Hematopoietic multipotent progenitor cell treated with erythropoietin and hydrocortisone succinate and interleukin-3 and kit ligand, for 8 days (in vitro differentiated cells): ENCODE measurements at regions not wholly inside any gene's neighbourhood (a gene's known extent, or its start where the extent isn't known, plus 50 kb on each side); places are given as distances from the start of the nearest gene placed in this dataset.
"Not testable (repeated sequence)": the region's sequence is repeated elsewhere in the genome, so short reads cannot be mapped to it uniquely, and the experiment has no call there.

Experiments used
- DNase-seq: peaks from one replicate; pipeline ENCODE4 v3.0.0-alpha.2; 2015

- not testable (repeated sequence) for DNase-seq
These were observed 66.1 kb upstream of the SSTR4 start for GRCh38 chr20:22969031-22969430.

GRCh38 chr20:22971077-22971476 lies 64.0 kb upstream of the SSTR4 start:
- not testable (repeated sequence) for DNase-seq

- DNase-seq: peak; percentile 47
These were observed 60.8 kb upstream of the SSTR4 start for GRCh38 chr20:22974354-22974753.

- DNase-seq: no peak
These were observed 57.9 kb upstream of the SSTR4 start for GRCh38 chr20:22977047-22977785.

GRCh38 chr20:22984008-22984407 lies 51.1 kb upstream of the SSTR4 start:
- no peak for DNase-seq

- DNase-seq: peak; percentile 6
These were observed 50.5 kb upstream of the SSTR4 start for GRCh38 chr20:22984606-22985005.

- DNase-seq: no peak
These were observed 49.8 kb upstream of the SSTR4 start for GRCh38 chr20:22985239-22985778.
